Medulla oblongata (tissue), 1 donor: ENCODE measurements at regions not wholly inside any gene's neighbourhood (a gene's known extent, or its start where the extent isn't known, plus 50 kb on each side); places are given as distances from the start of the nearest gene placed in this dataset.
A peak's percentile ranks its signal among the peaks of the same experiment; 100 is the strongest.

ENCODE experiments used
- DNase-seq: peaks from one replicate; pipeline ENCODE4 v3.0.0-alpha.2; 2015; ENCODE audit errors: extremely low spot score

- DNase-seq: peak; percentile 27
Observed at GRCh38 chr14:85415015-85415712, 114.8 kb upstream of the FLRT2 start.

GRCh38 chr14:85416771-85417170, 113.2 kb upstream of the FLRT2 start:
- DNase-seq: no peak

GRCh38 chr14:85417396-85417795, 112.5 kb upstream of the FLRT2 start:
- DNase-seq: no peak

GRCh38 chr14:85418721-85419120, 111.2 kb upstream of the FLRT2 start:
- no peak for DNase-seq

- no peak for DNase-seq
Observed at GRCh38 chr14:85420278-85420677, 109.7 kb upstream of the FLRT2 start.

- no peak for DNase-seq
Observed at GRCh38 chr14:85420707-85421106, 109.2 kb upstream of the FLRT2 start.

GRCh38 chr14:85421186-85421877, 108.6 kb upstream of the FLRT2 start:
- no peak for DNase-seq

- no peak for DNase-seq
Observed at GRCh38 chr14:85423889-85424288, 106.1 kb upstream of the FLRT2 start.

- DNase-seq: no peak
Observed at GRCh38 chr14:85425507-85425906, 104.4 kb upstream of the FLRT2 start.

GRCh38 chr14:85426068-85426935, 103.6 kb upstream of the FLRT2 start:
- no peak for DNase-seq

GRCh38 chr14:85428926-85429325, 101.0 kb upstream of the FLRT2 start:
- DNase-seq: no peak

- no peak for DNase-seq
Observed at GRCh38 chr14:85437148-85437547, 92.8 kb upstream of the FLRT2 start.

- DNase-seq: no peak
Observed at GRCh38 chr14:85438001-85438400, 91.9 kb upstream of the FLRT2 start.

- DNase-seq: no peak
Observed at GRCh38 chr14:85438481-85438942, 91.4 kb upstream of the FLRT2 start.

- no peak for DNase-seq
Observed at GRCh38 chr14:85439696-85440328, 90.1 kb upstream of the FLRT2 start.

- no peak for DNase-seq
Observed at GRCh38 chr14:85441909-85442643, 87.9 kb upstream of the FLRT2 start.

- no peak for DNase-seq
Observed at GRCh38 chr14:85442996-85443395, 86.9 kb upstream of the FLRT2 start.

- no peak for DNase-seq
Observed at GRCh38 chr14:85444635-85445034, 85.3 kb upstream of the FLRT2 start.

- DNase-seq: no peak
Observed at GRCh38 chr14:85445151-85445795, 84.7 kb upstream of the FLRT2 start.

GRCh38 chr14:85447883-85448282, 82.1 kb upstream of the FLRT2 start:
- no peak for DNase-seq

- DNase-seq: no peak
Observed at GRCh38 chr14:85451421-85451820, 78.5 kb upstream of the FLRT2 start.
